Osteoblast (primary cell): ENCODE measurements at regions not wholly inside any gene's neighbourhood (a gene's known extent, or its start where the extent isn't known, plus 50 kb on each side); places are given as distances from the start of the nearest gene placed in this dataset.

Experiments
- DNase-seq: peaks from one replicate; pipeline ENCODE4 v3.0.0; 2011; ENCODE audit warnings: low spot score, mixed read lengths; ENCODE audit not compliant: insufficient read length; ENCODE audit errors: missing footprints
- H2AFZ ChIP-seq: 2 replicates; pipeline ENCODE4 v1.6.0; 2011; ENCODE audit warnings: mild to moderate bottlenecking, low read length
- H3K27ac ChIP-seq: 2 replicates; pipeline ENCODE4 v1.5.1; 2011; ENCODE audit warnings: mild to moderate bottlenecking, low read depth, low read length, moderate library complexity
- H3K27me3 ChIP-seq: 2 replicates; pipeline ENCODE4 v1.6.0; 2012; ENCODE audit warnings: mild to moderate bottlenecking, control low read depth, inconsistent platforms, low read length, moderate library complexity; ENCODE audit not compliant: insufficient read depth
- H3K36me3 ChIP-seq: 2 replicates; pipeline ENCODE4 v1.5.1; 2011; ENCODE audit warnings: mild to moderate bottlenecking, low read length, control low read depth, moderate library complexity; ENCODE audit not compliant: insufficient read depth
- H3K4me1 ChIP-seq: 2 replicates; pipeline ENCODE4 v1.5.1; 2011; ENCODE audit warnings: mild to moderate bottlenecking, low read length, control low read depth, moderate library complexity; ENCODE audit not compliant: insufficient read depth
- H3K4me2 ChIP-seq: 2 replicates; pipeline ENCODE4 v1.6.0; 2011; ENCODE audit warnings: mild to moderate bottlenecking, low read length; ENCODE audit not compliant: insufficient read depth
- H3K4me3 ChIP-seq: fragments of 200-600 bp; sonication (generic); 3 replicates; pipeline ENCODE4 v1.5.1; 2012; ENCODE audit warnings: mild to moderate bottlenecking, low read length, inconsistent platforms; ENCODE audit not compliant: insufficient read depth
- H3K79me2 ChIP-seq: 2 replicates; pipeline ENCODE4 v1.6.0; 2012; ENCODE audit warnings: mild to moderate bottlenecking, low read length, control low read depth, inconsistent platforms; ENCODE audit not compliant: insufficient read depth
- H3K9me3 ChIP-seq: 2 replicates; pipeline ENCODE4 v1.5.1; 2011; ENCODE audit warnings: low read depth, low read length, control low read depth
- H4K20me1 ChIP-seq: 2 replicates; pipeline ENCODE4 v1.6.0; 2012; ENCODE audit warnings: mild to moderate bottlenecking, low read length, control low read depth; ENCODE audit not compliant: insufficient read depth
- TF ChIP-seq, protein P1 (sequence below): IDR thresholded peaks from 2 replicates; pipeline ENCODE4 v1.5.1; 2011; ENCODE audit warnings: mild to moderate bottlenecking, low read depth, low read length, moderate library complexity; ENCODE audit errors: extremely low read depth

GRCh38 chr2:9748577-9748976 is 94.7 kb upstream of the TAF1B start:
- Histone ChIP-seq H3K27ac (no peak overlapping the region), H3K4me2 (no peak overlapping the region), H4K20me1 (no peaks in the 10 kb centered on the region), H3K9me3 (no peaks in the 10 kb centered on the region), H3K36me3 (no peaks in the 10 kb centered on the region), H3K27me3 (no peaks in the 10 kb centered on the region), H2AFZ (no peak overlapping the region), H3K79me2 (no peaks in the 10 kb centered on the region), H3K4me3 (no peak overlapping the region), H3K4me1 (peaks cover 13% of the 10 kb centered on the region)
- DNase-seq, result no peak
- TF ChIP-seq, protein P1, sequence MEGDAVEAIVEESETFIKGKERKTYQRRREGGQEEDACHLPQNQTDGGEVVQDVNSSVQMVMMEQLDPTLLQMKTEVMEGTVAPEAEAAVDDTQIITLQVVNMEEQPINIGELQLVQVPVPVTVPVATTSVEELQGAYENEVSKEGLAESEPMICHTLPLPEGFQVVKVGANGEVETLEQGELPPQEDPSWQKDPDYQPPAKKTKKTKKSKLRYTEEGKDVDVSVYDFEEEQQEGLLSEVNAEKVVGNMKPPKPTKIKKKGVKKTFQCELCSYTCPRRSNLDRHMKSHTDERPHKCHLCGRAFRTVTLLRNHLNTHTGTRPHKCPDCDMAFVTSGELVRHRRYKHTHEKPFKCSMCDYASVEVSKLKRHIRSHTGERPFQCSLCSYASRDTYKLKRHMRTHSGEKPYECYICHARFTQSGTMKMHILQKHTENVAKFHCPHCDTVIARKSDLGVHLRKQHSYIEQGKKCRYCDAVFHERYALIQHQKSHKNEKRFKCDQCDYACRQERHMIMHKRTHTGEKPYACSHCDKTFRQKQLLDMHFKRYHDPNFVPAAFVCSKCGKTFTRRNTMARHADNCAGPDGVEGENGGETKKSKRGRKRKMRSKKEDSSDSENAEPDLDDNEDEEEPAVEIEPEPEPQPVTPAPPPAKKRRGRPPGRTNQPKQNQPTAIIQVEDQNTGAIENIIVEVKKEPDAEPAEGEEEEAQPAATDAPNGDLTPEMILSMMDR, result no peak

DNA sequence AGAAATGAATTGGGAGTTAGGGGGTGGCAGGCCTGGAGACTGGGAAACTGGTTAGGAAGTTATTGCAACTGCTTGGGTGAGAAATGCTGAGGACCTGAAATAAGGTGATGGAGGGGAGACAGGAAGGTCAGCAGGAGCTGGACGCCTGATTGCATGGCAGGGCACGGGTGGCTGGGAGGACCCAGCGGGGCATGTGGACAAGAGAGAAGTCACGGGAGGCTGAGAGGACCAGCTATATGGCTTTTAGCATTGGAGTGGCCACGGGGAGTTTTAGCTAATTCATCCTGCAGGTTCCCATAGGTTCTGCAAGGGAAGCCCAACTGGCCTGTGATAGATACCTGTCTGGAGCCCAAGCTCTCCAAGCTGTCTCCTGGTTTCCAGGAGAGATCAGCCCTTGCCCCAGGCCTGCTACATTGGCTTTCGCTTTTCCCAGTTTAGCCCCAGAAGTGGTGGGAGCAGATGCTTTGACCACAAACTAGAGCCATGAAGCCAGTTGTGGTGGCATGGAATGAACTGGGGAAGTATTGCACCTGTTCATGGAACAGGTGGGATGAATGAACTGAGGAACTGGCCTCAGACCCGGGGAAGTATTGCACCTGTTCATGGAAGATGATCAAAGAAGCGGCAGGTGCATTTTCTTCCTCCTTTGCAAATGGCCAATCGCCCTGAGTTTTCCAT is 93.6 kb upstream of the TAF1B start:
- Histone ChIP-seq H3K27ac (no peak overlapping the region), H2AFZ (no peak overlapping the region), H3K36me3 (no peaks in the 10 kb centered on the region), H3K9me3 (no peaks in the 10 kb centered on the region), H3K79me2 (no peaks in the 10 kb centered on the region), H3K4me3 (no peak overlapping the region), H3K4me1 (peaks cover 18% of the 10 kb centered on the region), H3K27me3 (no peaks in the 10 kb centered on the region), H3K4me2 (no peak overlapping the region), H4K20me1 (no peaks in the 10 kb centered on the region)
- no peak for DNase-seq
- TF ChIP-seq, protein P1, result no peak

DNA sequence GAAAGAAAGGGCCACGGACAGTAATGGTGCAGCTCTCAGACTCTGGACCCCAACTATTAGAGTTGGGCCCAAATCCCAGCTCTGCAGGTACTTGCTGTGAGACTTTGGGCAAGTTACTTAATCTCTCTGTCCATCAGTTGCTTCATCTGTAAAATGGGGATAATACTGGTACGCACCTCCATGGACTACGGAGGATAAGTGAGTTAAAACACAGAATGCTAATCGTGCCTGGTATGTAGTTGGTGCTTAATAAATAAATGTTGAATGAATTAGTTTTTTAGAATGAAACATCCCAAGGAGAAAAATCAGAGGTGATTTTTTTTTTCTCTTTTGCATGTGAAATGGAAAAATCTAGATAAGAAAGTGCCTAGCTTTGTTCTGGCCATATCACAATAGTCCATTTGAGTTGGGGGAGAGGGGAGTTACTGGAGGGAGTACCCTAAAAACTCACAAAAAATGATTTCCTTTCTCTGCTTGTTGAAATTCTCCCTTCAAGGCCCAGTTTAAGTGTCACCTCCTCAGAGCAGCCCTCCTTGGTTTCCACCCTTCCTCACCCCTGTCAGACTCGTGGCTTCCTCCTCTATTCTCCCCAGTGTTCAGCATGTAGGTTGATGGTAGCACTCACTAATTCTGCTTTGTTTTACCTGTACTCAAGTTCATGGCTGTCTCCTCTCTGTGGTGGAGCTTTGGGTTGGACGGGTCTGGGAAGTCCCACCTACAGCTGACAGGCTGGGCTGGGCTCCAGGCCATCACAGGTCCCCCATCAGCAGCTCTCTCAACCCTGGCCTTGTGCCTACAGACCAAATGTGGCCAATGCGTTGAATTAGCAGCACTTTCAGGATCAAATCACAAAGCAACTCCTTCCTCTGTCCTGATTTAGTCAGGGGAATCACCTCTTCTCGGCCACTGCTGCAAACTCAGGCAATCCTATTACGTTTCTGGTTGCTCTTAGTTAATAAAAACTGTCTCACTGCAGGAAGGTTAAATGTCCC is 92.8 kb upstream of the TAF1B start:
- no peak overlapping the region for H3K27ac ChIP-seq
- no peak overlapping the region for H2AFZ ChIP-seq
- TF ChIP-seq, protein P1, result no peak
- H3K79me2 ChIP-seq, result no peaks in the 10 kb centered on the region
- H3K27me3 ChIP-seq, result no peaks in the 10 kb centered on the region
- H3K4me3 ChIP-seq, result no peak overlapping the region
- DNase-seq, result peak; percentile 31
- H3K36me3 ChIP-seq, result no peaks in the 10 kb centered on the region
- H4K20me1 ChIP-seq, result no peaks in the 10 kb centered on the region
- no peak overlapping the region for H3K4me2 ChIP-seq
- no peaks in the 10 kb centered on the region for H3K9me3 ChIP-seq
- peaks cover 18% of the 10 kb centered on the region for H3K4me1 ChIP-seq

- H3K4me1 ChIP-seq, result peaks cover 18% of the 10 kb centered on the region
- H2AFZ ChIP-seq, result no peak overlapping the region
- no peaks in the 10 kb centered on the region for H3K27me3 ChIP-seq
- no peak overlapping the region for H3K4me2 ChIP-seq
- no peak overlapping the region for H3K27ac ChIP-seq
- DNase-seq, result no peak
- no peaks in the 10 kb centered on the region for H3K79me2 ChIP-seq
- no peaks in the 10 kb centered on the region for H3K36me3 ChIP-seq
- no peak overlapping the region for H3K4me3 ChIP-seq
- H3K9me3 ChIP-seq, result no peaks in the 10 kb centered on the region
- TF ChIP-seq, protein P1, result no peak
- H4K20me1 ChIP-seq, result no peaks in the 10 kb centered on the region
Observed at GRCh38 chr2:9751831-9752230, 91.4 kb upstream of the TAF1B start.
